OCI-LY7 (cell line): ENCODE measurements at regions not wholly inside any gene's neighbourhood (a gene's known extent, or its start where the extent isn't known, plus 50 kb on each side); places are given as distances from the start of the nearest gene placed in this dataset.

Source experiments
- BruUV-seq: library from RNA; stranded (reverse); fragments of 400-500 nt; replicated peaks from 2 replicates; lab custom pipeline; 2021; lab: Mats Ljungman, UMichigan
- CTCF ChIA-PET: fragments of 300-600 bp; sonication (Branson Sonifier 250); formaldehyde crosslinking; loops from one replicate; lab custom pipeline; 2022; ENCODE audit warnings: antibody characterized with exemption; ENCODE audit not compliant: unreplicated experiment; lab: Charles Lee
- POLR2A ChIA-PET: fragments of 300-600 bp; sonication (Branson Sonifier 250); formaldehyde crosslinking; loops from one replicate; lab custom pipeline; 2022; ENCODE audit warnings: antibody characterized with exemption; lab: Charles Lee
- DNase-seq: peaks from one replicate; pipeline ENCODE4 v3.0.0-alpha.2; 2015; ENCODE audit warnings: low spot score
- H2AFZ ChIP-seq: fragments of 200-600 bp; sonication (generic), shearing (Covaris generic); 2 replicates; pipeline ENCODE4 v1.6.1; 2014; ENCODE audit warnings: mild to moderate bottlenecking, antibody characterized with exemption, low read length, moderate library complexity
- H3K27ac ChIP-seq: fragments of 200-600 bp; sonication (generic); 2 replicates; pipeline ENCODE4 v1.5.1; 2014; ENCODE audit warnings: mixed run types, low read depth, mild to moderate bottlenecking, moderate library complexity, low read length, inconsistent platforms; ENCODE audit not compliant: poor library complexity, severe bottlenecking
- H3K36me3 ChIP-seq: fragments of 200-600 bp; sonication (generic); 2 replicates; pipeline ENCODE4 v1.6.1; 2014; ENCODE audit warnings: mild to moderate bottlenecking, antibody characterized with exemption, low read length, moderate library complexity, mixed read lengths; ENCODE audit not compliant: insufficient read depth
- H3K4me1 ChIP-seq: fragments of 200-600 bp; sonication (generic); 2 replicates; pipeline ENCODE4 v1.5.1; 2014; ENCODE audit warnings: mild to moderate bottlenecking, low read length; ENCODE audit not compliant: insufficient read depth, poor library complexity, severe bottlenecking
- H3K4me2 ChIP-seq: fragments of 200-600 bp; sonication (generic); 2 replicates; pipeline ENCODE4 v1.6.1; 2014; ENCODE audit warnings: mild to moderate bottlenecking, low read length
- H3K4me3 ChIP-seq: fragments of 200-600 bp; sonication (generic); 2 replicates; pipeline ENCODE4 v1.5.1; 2014; ENCODE audit warnings: mild to moderate bottlenecking, low read depth, low read length; ENCODE audit not compliant: poor library complexity, severe bottlenecking
- H3K79me2 ChIP-seq: fragments of 200-600 bp; sonication (generic); 2 replicates; pipeline ENCODE4 v1.6.1; 2016; ENCODE audit warnings: low read depth, mild to moderate bottlenecking, low read length, moderate library complexity, mixed read lengths; ENCODE audit not compliant: insufficient read depth
- H3K9me2 ChIP-seq: fragments of 200-600 bp; sonication (generic); 2 replicates; pipeline ENCODE4 v1.6.1; 2016; ENCODE audit warnings: mild to moderate bottlenecking, low read length, mixed read lengths; ENCODE audit not compliant: insufficient read depth
- H3K9me3 ChIP-seq: fragments of 200-600 bp; sonication (generic); 2 replicates; pipeline ENCODE4 v1.6.1; 2014; ENCODE audit warnings: mild to moderate bottlenecking, mixed run types, low read length, mixed read lengths
- H4K20me1 ChIP-seq: fragments of 200-600 bp; sonication (generic); 2 replicates; pipeline ENCODE4 v1.6.1; 2014; ENCODE audit warnings: mild to moderate bottlenecking, antibody characterized with exemption, low read length, moderate library complexity, mixed read lengths; ENCODE audit not compliant: insufficient read depth
- CTCF ChIP-seq: fragments of 200-600 bp; sonication (generic); conservative IDR thresholded peaks from 2 replicates; pipeline ENCODE4 v1.5.1; 2014; ENCODE audit warnings: mild to moderate bottlenecking, antibody characterized with exemption, low read length, moderate library complexity, mixed read lengths
- EZH2phosphoT487 ChIP-seq: fragments of 200-600 bp; sonication (generic); IDR thresholded peaks from 2 replicates; pipeline ENCODE4 v1.6.1; 2018; ENCODE audit warnings: low read depth, borderline replicate concordance, mild to moderate bottlenecking, mixed run types, antibody characterized with exemption, low read length, moderate library complexity, mixed read lengths
- intact Hi-C: fragments of 100-400 bp; cut with micrococcal nuclease; formaldehyde crosslinking; loops from one replicate; pipeline ENCODE4 v1.10.0; 2022; ENCODE audit not compliant: unreplicated experiment

- Histone ChIP-seq H3K27ac (no peak overlapping the region), H3K4me1 (peaks cover 10% of the 10 kb centered on the region), H2AFZ (no peak overlapping the region), H3K9me3 (no peaks in the 10 kb centered on the region), H3K9me2 (no peaks in the 10 kb centered on the region), H3K36me3 (no peaks in the 10 kb centered on the region), H4K20me1 (no peaks in the 10 kb centered on the region), H3K79me2 (no peaks in the 10 kb centered on the region), H3K4me2 (no peak overlapping the region), H3K4me3 (no peak overlapping the region)
- CTCF ChIA-PET = no interaction called here
- intact Hi-C loops = no loop called here
- DNase-seq = no peak
- BruUV-seq = no TSS peak
- TF ChIP-seq CTCF = no peak
- no peak for TF ChIP-seq EZH2phosphoT487
- POLR2A ChIA-PET = interaction anchor here (0.6 to 1.0 kb wide), 2 partner anchors 23 to 445 kb away, joined by 3 to 4 read pairs; no protein-coding TSS in a partner anchor
Observed at GRCh38 chr6:108752733-108753590, 95.3 kb upstream of the ARMC2 start.

- H2AFZ ChIP-seq = no peak overlapping the region
- no peaks in the 10 kb centered on the region for H3K79me2 ChIP-seq
- H3K9me3 ChIP-seq = no peaks in the 10 kb centered on the region
- H3K4me3 ChIP-seq = no peak overlapping the region
- no peaks in the 10 kb centered on the region for H4K20me1 ChIP-seq
- no peaks in the 10 kb centered on the region for H3K36me3 ChIP-seq
- intact Hi-C loops = no loop called here
- TF ChIP-seq EZH2phosphoT487 (no peak), CTCF (no peak)
- BruUV-seq = no TSS peak
- ChIA-PET CTCF (no interaction called here), POLR2A (no interaction called here)
- peaks cover 10% of the 10 kb centered on the region for H3K4me1 ChIP-seq
- 0 out of 2 replicates have a peak overlapping the region, but pooled peaks have one; percentile 14 for H3K4me2 ChIP-seq
- no peaks in the 10 kb centered on the region for H3K9me2 ChIP-seq
- no peak overlapping the region for H3K27ac ChIP-seq
- DNase-seq = no peak
Observed at GRCh38 chr6:108755257-108756240, 92.7 kb upstream of the ARMC2 start.
